HG03196 (cell line): ENCODE measurements at regions not wholly inside any gene's neighbourhood (a gene's known extent, or its start where the extent isn't known, plus 50 kb on each side); places are given as distances from the start of the nearest gene placed in this dataset.

ENCODE experiments used
- ATAC-seq: cut with Tn5 transposase; IDR thresholded peaks from one replicate; pipeline ENCODE4 v1.9.1; 2021; ENCODE audit not compliant: unreplicated experiment

- ATAC-seq: no peak
Observed at GRCh38 chr3:177726807-177727206, 529.5 kb upstream of the TBL1XR1 start.

DNA sequence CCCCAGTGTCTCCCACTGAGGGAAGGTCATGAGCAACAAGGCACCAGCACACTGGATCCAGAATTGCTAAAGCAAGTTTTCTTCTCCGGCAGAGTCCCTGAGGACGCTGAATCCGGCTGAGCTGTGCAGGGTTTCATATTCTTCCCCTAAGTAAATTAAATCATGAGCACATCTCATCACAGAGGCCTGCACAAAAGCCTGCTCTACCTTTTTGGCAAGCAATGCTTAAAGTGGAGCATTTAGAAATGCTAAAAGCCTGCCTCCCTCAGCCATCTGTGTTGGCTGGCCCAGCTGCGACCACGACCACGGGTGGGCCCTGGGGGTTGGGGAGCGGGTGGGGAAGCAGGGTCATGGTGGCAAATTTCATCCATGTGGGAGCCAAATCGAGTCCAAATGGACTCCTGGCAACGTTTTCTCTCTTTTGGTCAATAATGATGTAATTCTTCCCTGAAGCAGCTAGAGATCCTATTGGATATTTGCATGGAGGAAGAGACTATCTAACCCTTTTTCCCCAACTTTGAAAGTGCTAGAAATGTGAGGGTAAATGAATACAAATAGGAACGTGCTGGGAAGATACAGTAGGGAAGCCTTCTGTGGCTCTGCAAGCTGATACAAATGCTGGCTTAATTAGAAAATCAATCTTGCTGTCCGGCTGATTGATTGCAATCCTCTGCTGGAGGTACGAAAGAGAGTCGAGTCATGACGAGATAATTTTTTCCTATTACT, 532.8 kb upstream of the TBL1XR1 start:
- no peak for ATAC-seq

GRCh38 chr3:177730814-177731213, 533.5 kb upstream of the TBL1XR1 start:
- no peak for ATAC-seq

GRCh38 chr3:177731644-177732268, 534.5 kb upstream of the TBL1XR1 start:
- no peak for ATAC-seq

GRCh38 chr3:177733233-177733632, 536.0 kb upstream of the TBL1XR1 start:
- no peak for ATAC-seq

DNA sequence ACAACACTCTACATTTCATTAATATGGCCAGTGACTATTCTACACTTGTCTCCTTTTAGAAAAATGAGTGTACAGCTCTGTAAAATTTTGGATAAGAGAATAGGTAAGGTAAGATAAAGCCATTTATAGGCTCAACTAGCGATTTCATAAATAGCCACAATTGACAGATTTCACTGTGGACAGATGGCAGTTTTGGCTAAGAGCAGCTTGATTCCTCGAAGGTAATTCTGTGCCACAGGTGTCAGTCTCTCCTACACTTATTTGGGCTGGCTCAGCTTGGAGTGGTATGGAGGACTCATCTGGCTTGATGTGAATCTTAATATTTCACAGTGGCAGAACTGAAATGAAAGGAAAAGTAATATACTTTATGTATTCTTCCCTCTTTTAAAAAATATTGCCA, 536.7 kb upstream of the TBL1XR1 start:
- no peak for ATAC-seq

- ATAC-seq: no peak
Observed at GRCh38 chr3:177735431-177735830, 538.1 kb upstream of the TBL1XR1 start.

DNA sequence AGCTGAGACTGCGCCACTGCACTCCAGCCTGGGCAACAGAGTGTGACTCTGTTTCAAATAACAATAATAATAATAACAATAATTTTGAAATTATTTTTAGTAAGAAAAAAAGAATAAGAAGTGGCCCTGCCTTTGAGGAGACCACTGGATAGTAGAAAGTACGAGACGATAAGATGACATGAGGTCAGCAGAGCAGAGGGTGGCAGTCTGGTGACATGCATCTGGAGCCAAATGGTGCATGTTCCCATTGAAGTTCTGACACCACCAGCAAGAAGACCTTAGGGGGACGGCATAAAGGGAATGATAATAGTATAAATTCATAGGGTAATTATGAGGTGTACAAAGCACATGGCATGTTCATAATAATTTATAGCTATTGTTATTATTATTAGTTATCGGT, 542.2 kb upstream of the TBL1XR1 start:
- ATAC-seq: no peak

GRCh38 chr3:177740254-177740653, 543.0 kb upstream of the TBL1XR1 start:
- no peak for ATAC-seq

- no peak for ATAC-seq
Observed at GRCh38 chr3:177742273-177742672, 545.0 kb upstream of the TBL1XR1 start.

GRCh38 chr3:177743173-177743890, 546.0 kb upstream of the TBL1XR1 start:
- ATAC-seq: no peak

DNA sequence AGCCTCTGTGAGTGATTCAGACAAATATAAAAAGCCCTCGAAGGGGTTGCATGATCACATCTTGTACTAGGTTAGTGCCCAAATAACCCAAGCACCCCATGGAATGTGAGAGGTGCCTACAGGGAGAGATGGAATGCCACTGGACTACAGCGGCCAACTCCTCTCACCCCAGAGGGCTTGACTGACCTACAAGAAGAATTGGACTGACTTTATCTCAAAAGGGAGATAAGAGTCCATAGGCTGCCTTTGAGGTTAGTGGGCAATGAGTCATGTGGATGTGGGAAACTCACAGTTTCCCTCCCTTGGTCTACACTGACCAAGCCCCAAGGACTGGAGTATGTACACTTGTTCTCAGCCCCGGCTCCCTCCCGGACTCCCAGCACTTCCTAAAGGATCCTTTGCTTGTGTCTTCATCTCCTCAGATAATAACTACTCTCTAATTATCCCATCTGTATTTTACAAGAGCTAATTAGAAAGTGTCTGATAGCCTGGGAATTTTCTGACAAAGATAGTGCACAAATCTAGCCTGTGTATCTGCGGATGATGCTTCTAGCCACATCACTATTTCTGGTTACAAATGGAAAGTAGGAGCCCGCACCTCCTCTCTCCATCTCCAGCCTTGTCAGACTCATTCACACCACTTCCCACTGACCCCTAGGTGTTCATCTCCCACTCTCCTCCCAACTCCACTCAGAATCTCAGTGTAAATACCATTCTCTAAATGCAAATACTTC, 547.8 kb upstream of the TBL1XR1 start:
- ATAC-seq: no peak

- ATAC-seq: no peak
Observed at GRCh38 chr3:177745607-177746005, 548.3 kb upstream of the TBL1XR1 start.

GRCh38 chr3:177746337-177746933, 549.2 kb upstream of the TBL1XR1 start:
- ATAC-seq: no peak

DNA sequence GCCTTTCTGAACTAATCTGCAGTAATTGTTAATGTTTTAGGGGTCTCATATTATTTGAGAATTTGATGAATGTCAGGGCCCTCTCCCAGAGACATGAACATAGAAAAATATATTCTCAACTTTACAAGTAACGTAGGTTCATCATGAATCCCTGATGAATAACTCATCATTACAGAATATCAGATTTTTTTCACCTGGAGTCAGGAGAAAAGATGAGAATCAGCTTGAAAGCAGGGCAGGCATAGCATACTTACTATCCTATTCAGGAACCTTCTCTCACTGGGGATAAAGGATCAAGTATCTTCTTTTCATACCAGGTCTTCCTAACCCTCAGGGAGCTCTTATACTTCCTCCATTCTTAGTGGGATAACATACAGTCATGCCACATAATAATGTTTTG, 552.6 kb upstream of the TBL1XR1 start:
- ATAC-seq: no peak

- no peak for ATAC-seq
Observed at GRCh38 chr3:177750436-177750835, 553.2 kb upstream of the TBL1XR1 start.

DNA sequence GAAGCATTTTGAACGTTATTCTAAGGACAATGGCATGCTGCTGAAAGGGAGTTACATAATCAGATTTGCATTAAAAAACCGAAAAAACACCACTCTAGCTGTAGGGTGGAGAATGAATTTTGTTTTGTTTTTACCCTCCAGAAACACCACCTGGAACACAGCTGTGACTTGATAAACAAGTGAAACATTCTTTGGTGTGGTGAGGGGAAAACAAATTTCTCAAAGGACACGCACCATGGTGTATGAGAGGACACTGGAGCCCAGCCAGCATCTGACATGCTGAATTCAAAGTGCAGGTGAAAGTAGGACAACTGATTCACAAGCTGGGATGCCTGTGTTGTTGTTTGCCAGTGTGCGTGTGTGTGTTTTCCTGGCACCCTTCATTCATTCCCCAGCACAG, 554.5 kb upstream of the TBL1XR1 start:
- no peak for ATAC-seq

DNA sequence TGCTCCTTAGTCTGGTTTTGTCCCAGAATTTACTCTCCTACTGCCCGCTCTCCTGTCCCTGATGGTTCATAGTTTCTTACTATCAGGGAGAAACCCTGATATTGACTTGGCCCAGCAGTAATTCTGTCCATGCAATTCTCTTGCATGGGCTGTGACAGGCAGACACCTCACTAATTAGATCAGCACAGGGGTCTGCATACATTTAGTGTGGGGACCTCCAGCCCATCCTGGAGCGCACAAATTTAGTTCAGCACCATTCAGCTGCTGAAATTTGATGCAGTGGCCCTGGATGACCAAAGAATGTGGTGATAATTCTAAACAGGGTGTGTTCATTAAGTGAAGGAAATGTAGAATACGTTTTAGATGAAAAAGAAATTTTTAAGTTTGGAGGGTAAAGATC, 555.5 kb upstream of the TBL1XR1 start:
- no peak for ATAC-seq

- no peak for ATAC-seq
Observed at GRCh38 chr3:177753451-177754155, 556.3 kb upstream of the TBL1XR1 start.

DNA sequence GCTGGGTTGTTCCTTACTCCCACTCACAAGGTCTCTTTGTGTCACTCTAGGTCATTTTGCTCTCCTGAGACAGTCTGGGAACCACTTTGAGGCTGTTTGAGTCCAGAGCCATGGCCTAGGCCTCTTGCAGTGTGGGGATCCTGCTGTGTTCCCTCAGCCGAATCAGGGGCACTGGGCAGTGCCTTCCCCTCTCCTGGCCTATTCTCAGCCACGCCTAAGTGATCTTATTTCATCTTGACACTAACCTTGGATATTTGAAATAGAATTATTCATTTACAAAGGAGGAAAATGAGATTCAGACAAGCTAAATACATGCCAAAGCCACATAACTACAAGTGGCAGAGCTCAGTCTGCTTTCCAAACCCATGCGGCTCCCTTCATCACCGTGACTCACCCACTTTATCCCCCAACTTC, 557.2 kb upstream of the TBL1XR1 start:
- no peak for ATAC-seq
